Right atrium auricular region (tissue), 2 donors: ENCODE measurements at regions not wholly inside any gene's neighbourhood (a gene's known extent, or its start where the extent isn't known, plus 50 kb on each side); places are given as distances from the start of the nearest gene placed in this dataset.
A peak's percentile ranks its signal among the peaks of the same experiment; 100 is the strongest.

Experiments
- DNase-seq: peaks from one replicate; pipeline ENCODE4 v3.0.0-alpha.2; 2019; ENCODE audit warnings: low spot score
- H3K27ac ChIP-seq, 2 donors: fragments of 200-600 bp; sonication (generic); 1 replicate in 1 of 2; 2 replicates in 1 of 2; pipeline ENCODE4 v1.5.1; 2016 to 2019
- H3K27me3 ChIP-seq, 2 donors: fragments of 200-600 bp; sonication (generic); one replicate each; pipeline versions ENCODE4 v1.5.1 to v1.6.0; 2017 to 2019
- H3K36me3 ChIP-seq: fragments of 200-600 bp; sonication (generic); one replicate; pipeline ENCODE4 v1.5.1; 2016
- H3K4me1 ChIP-seq, 2 donors: fragments of 200-600 bp; sonication (generic); one replicate each; pipeline versions ENCODE4 v1.5.1 to v1.6.0; 2017 to 2019
- H3K4me3 ChIP-seq, 2 donors: fragments of 200-600 bp; sonication (generic); 1 replicate in 1 of 2; 2 replicates in 1 of 2; pipeline ENCODE4 v1.5.1; 2017 to 2019; ENCODE audit warnings: mild to moderate bottlenecking in 1 of 2, moderate library complexity in 1 of 2
- H3K9me3 ChIP-seq, 2 donors: fragments of 200-600 bp; sonication (generic); one replicate each; pipeline ENCODE4 v1.5.1; 2019
- TF ChIP-seq, protein P1 (sequence below), 2 donors: fragments of 200-600 bp; sonication (generic); IDR thresholded peaks; one replicate each; pipeline ENCODE4 v1.5.1; 2019; ENCODE audit warnings: antibody characterized with exemption in 2 of 2

DNA sequence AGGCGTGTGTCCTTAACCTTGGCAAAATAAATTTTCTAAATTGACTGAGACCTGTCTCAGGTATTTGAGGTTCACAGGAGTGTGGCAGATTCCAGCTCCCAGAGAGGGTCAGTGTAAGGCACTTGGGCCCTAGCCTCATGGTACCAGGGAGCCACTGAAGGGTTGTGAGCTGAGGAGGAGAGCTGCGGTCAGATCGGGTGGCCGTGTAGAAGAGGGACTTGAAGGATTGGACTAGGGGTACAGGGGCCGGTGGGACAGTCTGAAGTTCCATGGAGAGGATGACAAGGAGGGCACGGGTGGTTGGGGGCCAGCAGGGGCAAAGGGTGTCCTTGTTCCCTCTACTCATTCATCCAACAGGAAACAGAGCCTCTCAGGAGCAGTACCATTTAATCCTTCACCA is 327.0 kb upstream of the HS6ST1 start:
- H3K4me3 ChIP-seq: no peak overlapping the region
- no peaks in the 10 kb centered on the region for H3K4me1 ChIP-seq
- H3K9me3 ChIP-seq: no peaks in the 10 kb centered on the region
- TF ChIP-seq, protein P1, sequence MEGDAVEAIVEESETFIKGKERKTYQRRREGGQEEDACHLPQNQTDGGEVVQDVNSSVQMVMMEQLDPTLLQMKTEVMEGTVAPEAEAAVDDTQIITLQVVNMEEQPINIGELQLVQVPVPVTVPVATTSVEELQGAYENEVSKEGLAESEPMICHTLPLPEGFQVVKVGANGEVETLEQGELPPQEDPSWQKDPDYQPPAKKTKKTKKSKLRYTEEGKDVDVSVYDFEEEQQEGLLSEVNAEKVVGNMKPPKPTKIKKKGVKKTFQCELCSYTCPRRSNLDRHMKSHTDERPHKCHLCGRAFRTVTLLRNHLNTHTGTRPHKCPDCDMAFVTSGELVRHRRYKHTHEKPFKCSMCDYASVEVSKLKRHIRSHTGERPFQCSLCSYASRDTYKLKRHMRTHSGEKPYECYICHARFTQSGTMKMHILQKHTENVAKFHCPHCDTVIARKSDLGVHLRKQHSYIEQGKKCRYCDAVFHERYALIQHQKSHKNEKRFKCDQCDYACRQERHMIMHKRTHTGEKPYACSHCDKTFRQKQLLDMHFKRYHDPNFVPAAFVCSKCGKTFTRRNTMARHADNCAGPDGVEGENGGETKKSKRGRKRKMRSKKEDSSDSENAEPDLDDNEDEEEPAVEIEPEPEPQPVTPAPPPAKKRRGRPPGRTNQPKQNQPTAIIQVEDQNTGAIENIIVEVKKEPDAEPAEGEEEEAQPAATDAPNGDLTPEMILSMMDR (IDR thresholded peaks at IDR 0.05): no peak
- H3K36me3 ChIP-seq: no peaks in the 10 kb centered on the region
- no peaks in the 10 kb centered on the region for H3K27me3 ChIP-seq
- no peak overlapping the region for H3K27ac ChIP-seq
- peak; percentile 34 for DNase-seq

DNA sequence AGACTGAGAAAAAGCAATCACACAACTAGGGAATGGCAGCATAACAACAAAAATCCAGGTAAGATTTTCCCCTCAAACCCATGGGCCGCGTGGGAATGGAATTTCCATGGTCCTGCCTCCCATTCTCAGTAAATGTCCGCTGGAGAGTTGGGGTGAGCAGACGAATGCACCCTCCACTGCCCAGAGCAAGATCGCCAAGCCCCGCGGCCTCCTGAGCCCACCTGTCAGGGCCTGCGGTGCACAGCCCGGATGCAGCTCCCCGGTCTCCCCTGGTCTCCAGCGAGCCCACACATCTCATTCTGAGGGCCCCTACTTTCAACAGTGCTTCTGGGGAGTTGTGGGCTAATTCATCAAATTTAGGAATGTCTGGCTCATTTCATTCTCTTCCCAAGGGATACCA is 327.4 kb upstream of the HS6ST1 start:
- no peaks in the 10 kb centered on the region for H3K36me3 ChIP-seq
- no peaks in the 10 kb centered on the region for H3K27me3 ChIP-seq
- H3K9me3 ChIP-seq: no peaks in the 10 kb centered on the region
- H3K4me1 ChIP-seq: no peaks in the 10 kb centered on the region
- peak; percentile 9 for DNase-seq
- TF ChIP-seq, protein P1 (IDR thresholded peaks at IDR 0.05): no peak
- no peak overlapping the region for H3K4me3 ChIP-seq
- H3K27ac ChIP-seq: no peak overlapping the region

DNA sequence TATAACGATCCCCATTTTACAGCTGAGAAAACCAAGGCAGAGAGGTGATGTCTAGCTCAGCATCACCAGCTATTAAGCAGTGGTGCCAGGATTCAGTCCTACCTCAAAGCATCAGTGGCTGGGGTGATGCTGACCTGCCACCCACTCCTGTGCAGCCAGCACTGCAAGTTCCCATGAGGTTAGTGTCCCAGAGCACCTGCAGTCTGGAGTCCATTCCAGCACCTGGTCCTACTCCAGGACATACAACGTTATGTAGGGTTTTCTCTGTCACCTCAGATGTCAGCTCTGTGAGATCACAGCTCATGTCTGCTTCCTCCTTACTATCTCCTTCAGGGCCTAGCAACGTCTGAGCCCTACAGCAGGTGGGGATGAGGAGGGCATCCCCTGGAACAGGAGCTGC is 328.0 kb upstream of the HS6ST1 start:
- TF ChIP-seq, protein P1 (IDR thresholded peaks at IDR 0.05): no peak
- no peaks in the 10 kb centered on the region for H3K4me1 ChIP-seq
- no peaks in the 10 kb centered on the region for H3K9me3 ChIP-seq
- DNase-seq: peak; percentile 16
- H3K36me3 ChIP-seq: no peaks in the 10 kb centered on the region
- no peak overlapping the region for H3K4me3 ChIP-seq
- no peak overlapping the region for H3K27ac ChIP-seq
- H3K27me3 ChIP-seq: no peaks in the 10 kb centered on the region

DNA sequence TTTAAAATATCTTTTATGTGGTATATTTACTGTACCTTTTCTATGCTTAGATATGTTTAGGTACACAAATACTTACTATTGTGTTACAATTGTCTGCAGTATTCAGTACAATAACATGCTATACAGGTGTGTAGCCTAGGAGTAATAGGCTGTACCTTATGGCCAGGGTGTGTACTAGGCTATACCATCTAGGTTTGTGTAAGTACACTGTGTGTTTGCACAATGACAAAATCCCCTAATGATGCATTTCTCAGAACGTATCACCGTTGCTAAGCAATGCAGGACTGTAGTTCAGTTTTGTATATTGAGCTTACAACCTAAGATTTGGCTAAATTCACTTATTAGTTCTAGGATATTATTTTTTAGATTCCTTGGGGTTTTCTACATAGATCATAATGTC is 332.3 kb upstream of the HS6ST1 start:
- no peaks in the 10 kb centered on the region for H3K27me3 ChIP-seq
- DNase-seq: no peak
- H3K27ac ChIP-seq: no peak overlapping the region
- TF ChIP-seq, protein P1 (IDR thresholded peaks at IDR 0.05): no peak
- H3K36me3 ChIP-seq: no peaks in the 10 kb centered on the region
- no peaks in the 10 kb centered on the region for H3K4me1 ChIP-seq
- H3K9me3 ChIP-seq: no peaks in the 10 kb centered on the region
- H3K4me3 ChIP-seq: no peak overlapping the region

DNA sequence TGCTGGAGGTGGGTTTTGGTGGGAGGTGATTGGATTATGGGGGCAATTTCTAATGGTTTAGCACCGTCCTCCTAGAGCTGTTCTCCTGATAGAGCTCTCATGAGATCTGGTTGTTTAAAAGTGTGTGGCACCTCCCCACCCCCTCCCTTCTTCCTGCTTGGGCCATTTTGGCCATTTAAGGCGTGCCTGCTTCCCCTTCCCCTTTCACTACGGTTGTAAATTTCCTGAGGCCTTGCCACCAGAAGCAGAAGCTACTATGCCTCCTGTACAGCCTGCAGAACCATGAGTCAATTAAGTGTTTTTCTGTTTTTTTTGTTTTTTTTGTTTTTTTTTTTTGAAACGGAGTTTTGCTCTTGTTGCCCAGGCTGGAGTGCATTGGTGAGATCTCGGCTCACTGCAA is 335.7 kb upstream of the HS6ST1 start:
- Histone ChIP-seq H3K9me3 (peaks cover 0 to 4% of the 10 kb centered on the region in 2 donors), H3K4me3 (no peak overlapping the region), H3K27ac (no peak overlapping the region), H3K36me3 (no peaks in the 10 kb centered on the region), H3K4me1 (no peaks in the 10 kb centered on the region), H3K27me3 (no peaks in the 10 kb centered on the region)
- TF ChIP-seq, protein P1 (IDR thresholded peaks at IDR 0.05): no peak
- DNase-seq: no peak

DNA sequence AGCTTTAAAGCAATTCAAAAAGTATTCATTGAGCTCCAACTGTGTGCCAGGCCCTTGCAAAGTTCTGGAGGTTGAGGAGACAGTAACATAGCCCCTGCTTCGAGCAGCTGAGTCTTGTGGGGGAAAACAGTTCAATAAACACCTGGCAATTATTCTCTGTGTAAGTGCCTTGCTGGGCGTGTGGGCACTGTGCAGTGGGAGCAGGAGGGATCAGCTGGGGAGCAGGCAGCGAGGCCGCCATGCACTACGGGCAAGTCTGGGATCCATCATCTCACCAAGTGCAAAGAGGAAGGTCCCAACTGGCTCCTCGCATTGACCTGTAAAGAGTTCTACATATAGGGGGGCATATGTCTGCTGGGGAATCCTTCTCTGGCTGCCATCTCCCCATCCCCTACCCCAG is 342.2 kb upstream of the HS6ST1 start:
- Histone ChIP-seq H3K4me1 (no peaks in the 10 kb centered on the region), H3K27ac (no peak overlapping the region), H3K36me3 (no peaks in the 10 kb centered on the region), H3K9me3 (peaks cover 0 to 4% of the 10 kb centered on the region in 2 donors), H3K27me3 (no peaks in the 10 kb centered on the region), H3K4me3 (no peak overlapping the region)
- DNase-seq: peak; percentile 53
- TF ChIP-seq, protein P1 (IDR thresholded peaks at IDR 0.05): no peak
